Upper lobe of left lung (tissue), 6 donors: ENCODE measurements at regions not wholly inside any gene's neighbourhood (a gene's known extent, or its start where the extent isn't known, plus 50 kb on each side); places are given as distances from the start of the nearest gene placed in this dataset.

Source experiments
- ATAC-seq, 2 donors: fragments of 200-7000 bp; cut with Tn5 transposase; one replicate each; pipeline ENCODE4 v1.9.1; 2022; ENCODE audit warnings: mild to moderate bottlenecking in 2 of 2, moderate library complexity in 2 of 2; ENCODE audit not compliant: low FRiP score in 2 of 2
- DNase-seq, 2 donors: peaks; one replicate each; pipeline ENCODE4 v3.0.0-alpha.2; 2019 to 2020
- H3K27ac ChIP-seq, 4 donors: fragments of 200-600 bp; sonication (generic); one replicate each; pipeline ENCODE4 v1.5.1; 2016 to 2019
- H3K27me3 ChIP-seq, 4 donors: fragments of 200-600 bp; sonication (generic); one replicate each; pipeline ENCODE4 v1.5.1; 2017 to 2019
- H3K36me3 ChIP-seq, 4 donors: fragments of 200-600 bp; sonication (generic); one replicate each; pipeline ENCODE4 v1.5.1; 2016 to 2019
- H3K4me1 ChIP-seq, 4 donors: fragments of 200-600 bp; sonication (generic); one replicate each; pipeline ENCODE4 v1.5.1; 2018 to 2019
- H3K4me3 ChIP-seq, 4 donors: fragments of 200-600 bp; sonication (generic); one replicate each; pipeline ENCODE4 v1.5.1; 2017 to 2019; ENCODE audit warnings: mild to moderate bottlenecking in 2 of 4, moderate library complexity in 1 of 4
- H3K9me3 ChIP-seq, 4 donors: fragments of 200-600 bp; sonication (generic); one replicate each; pipeline ENCODE4 v1.5.1; 2018 to 2019
- EP300 ChIP-seq, 4 donors: sonication (generic); formaldehyde crosslinking; IDR thresholded peaks; one replicate each; pipeline ENCODE4 v1.5.1; 2017; ENCODE audit warnings: antibody characterized with exemption in 4 of 4, control low read depth in 2 of 4
- POLR2A ChIP-seq, 4 donors: fragments of 450-650 bp; IDR thresholded peaks; one replicate each; pipeline ENCODE4 v1.5.1; 2016 to 2017; ENCODE audit warnings: antibody characterized with exemption in 4 of 4, mild to moderate bottlenecking in 2 of 4
- POLR2AphosphoS5 ChIP-seq, 2 donors: sonication (generic); formaldehyde crosslinking; IDR thresholded peaks; one replicate each; pipeline ENCODE4 v1.5.1; 2017; ENCODE audit warnings: antibody characterized with exemption in 2 of 2
- WGBS, 2 donors: methylation state at CpG; one replicate each; pipeline ENCODE4 v1.1.5; 2017 to 2018; 5-methylcytosine and 5-hydroxymethylcytosine counted together
- TF ChIP-seq, protein P1 (sequence below), 6 experiments: fragments of 450-650 bp in 4 of 6; fragments of 200-600 bp in 2 of 6; sonication (generic) in 2 of 6; IDR thresholded peaks; one replicate each; pipeline ENCODE4 v1.5.1; 2016 to 2019; ENCODE audit warnings: antibody characterized with exemption in 6 of 6
- donor health status: DM: no; HTN: no; CAD: no; lungs with moderate emphysema.
- donor health status: DM: no; HTN: yes; CAD: no; lungs with severe emphysema.

- DNase-seq, result no peak
- H3K36me3 ChIP-seq, result no peaks in the 10 kb centered on the region
- no peak for ATAC-seq
- H3K27ac ChIP-seq, result no peak overlapping the region
- no peaks in the 10 kb centered on the region for H3K9me3 ChIP-seq
- no peaks in the 10 kb centered on the region for H3K27me3 ChIP-seq
- no peak overlapping the region for H3K4me3 ChIP-seq
- TF ChIP-seq POLR2A (IDR thresholded peaks at IDR 0.05) (no peak), POLR2AphosphoS5 (IDR thresholded peaks at IDR 0.05) (no peak), EP300 (IDR thresholded peaks at IDR 0.05) (no peak)
- TF ChIP-seq, protein P1, sequence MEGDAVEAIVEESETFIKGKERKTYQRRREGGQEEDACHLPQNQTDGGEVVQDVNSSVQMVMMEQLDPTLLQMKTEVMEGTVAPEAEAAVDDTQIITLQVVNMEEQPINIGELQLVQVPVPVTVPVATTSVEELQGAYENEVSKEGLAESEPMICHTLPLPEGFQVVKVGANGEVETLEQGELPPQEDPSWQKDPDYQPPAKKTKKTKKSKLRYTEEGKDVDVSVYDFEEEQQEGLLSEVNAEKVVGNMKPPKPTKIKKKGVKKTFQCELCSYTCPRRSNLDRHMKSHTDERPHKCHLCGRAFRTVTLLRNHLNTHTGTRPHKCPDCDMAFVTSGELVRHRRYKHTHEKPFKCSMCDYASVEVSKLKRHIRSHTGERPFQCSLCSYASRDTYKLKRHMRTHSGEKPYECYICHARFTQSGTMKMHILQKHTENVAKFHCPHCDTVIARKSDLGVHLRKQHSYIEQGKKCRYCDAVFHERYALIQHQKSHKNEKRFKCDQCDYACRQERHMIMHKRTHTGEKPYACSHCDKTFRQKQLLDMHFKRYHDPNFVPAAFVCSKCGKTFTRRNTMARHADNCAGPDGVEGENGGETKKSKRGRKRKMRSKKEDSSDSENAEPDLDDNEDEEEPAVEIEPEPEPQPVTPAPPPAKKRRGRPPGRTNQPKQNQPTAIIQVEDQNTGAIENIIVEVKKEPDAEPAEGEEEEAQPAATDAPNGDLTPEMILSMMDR (IDR thresholded peaks at IDR 0.05), result no peak
- peaks cover 0 to 4% (median 2%) of the 10 kb centered on the region in 4 donors for H3K4me1 ChIP-seq
- WGBS, 2 donors, result 77 to 78% methylated on average over 10 of the region's 10 CpGs
Measured at GRCh38 chr10:33878238-33878786, 543.8 kb upstream of the NRP1 start.

- H3K27ac ChIP-seq, result no peak overlapping the region
- H3K9me3 ChIP-seq, result no peaks in the 10 kb centered on the region
- 71 to 76% methylated on average over 9 of the region's 9 CpGs for WGBS, 2 donors
- DNase-seq (no peak), ATAC-seq (peak in 1 of 2 donors; percentile 62)
- no peaks in the 10 kb centered on the region for H3K27me3 ChIP-seq
- TF ChIP-seq EP300 (IDR thresholded peaks at IDR 0.05) (no peak), POLR2A (IDR thresholded peaks at IDR 0.05) (no peak)
- TF ChIP-seq, protein P1 (IDR thresholded peaks at IDR 0.05), result no peak
- H3K4me3 ChIP-seq, result no peak overlapping the region
- H3K36me3 ChIP-seq, result no peaks in the 10 kb centered on the region
- H3K4me1 ChIP-seq, result peaks cover 0 to 4% (median 2%) of the 10 kb centered on the region in 4 donors
Measured at GRCh38 chr10:33876584-33877400, 542.3 kb upstream of the NRP1 start.

DNA sequence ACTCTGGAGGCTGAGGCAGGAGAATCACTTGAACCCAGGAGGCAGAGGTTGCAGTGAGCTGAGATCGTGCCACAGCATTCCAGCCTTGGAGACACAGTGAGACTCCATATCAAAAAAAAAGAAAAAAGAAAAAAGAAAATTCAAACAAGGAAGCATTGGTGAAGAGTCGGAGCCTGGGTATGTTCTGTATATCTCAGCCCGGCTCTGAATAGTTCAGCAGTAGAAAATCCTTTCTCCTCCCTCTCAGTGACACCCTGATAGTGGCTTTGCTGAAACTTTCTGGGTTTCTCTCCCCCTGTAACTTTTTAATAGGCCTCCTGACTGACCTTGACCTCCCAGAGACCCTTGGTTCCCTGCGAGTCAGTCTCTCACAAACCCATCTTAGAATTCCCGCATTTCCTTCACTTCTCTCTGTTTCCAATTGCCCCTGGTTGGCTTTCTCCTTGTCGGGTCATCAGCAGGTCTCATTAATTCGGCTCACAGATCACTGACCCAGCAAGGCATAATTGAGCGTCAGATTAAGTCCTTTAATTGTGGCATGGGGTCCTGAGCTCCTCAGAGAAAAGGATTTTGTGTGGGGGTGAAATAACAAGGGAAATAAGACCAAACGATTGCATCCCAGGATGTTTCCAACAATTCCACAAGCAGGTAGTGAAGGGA lies 541.6 kb upstream of the NRP1 start:
- H3K4me3 ChIP-seq, result no peak overlapping the region
- H3K27ac ChIP-seq, result peak overlapping the region in 1 of 4 donors; percentile 40
- H3K27me3 ChIP-seq, result no peaks in the 10 kb centered on the region
- no peaks in the 10 kb centered on the region for H3K9me3 ChIP-seq
- no peak for DNase-seq
- ATAC-seq, result no peak
- peaks cover 0 to 4% (median 2%) of the 10 kb centered on the region in 4 donors for H3K4me1 ChIP-seq
- H3K36me3 ChIP-seq, result no peaks in the 10 kb centered on the region
- 90 to 91% methylated on average over 9 of the region's 9 CpGs for WGBS, 2 donors
- TF ChIP-seq EP300 (IDR thresholded peaks at IDR 0.05) (no peak), POLR2A (IDR thresholded peaks at IDR 0.05) (no peak), POLR2AphosphoS5 (IDR thresholded peaks at IDR 0.05) (no peak)
- TF ChIP-seq, protein P1 (IDR thresholded peaks at IDR 0.05), result no peak

GRCh38 chr10:33871061-33871956 lies 536.8 kb upstream of the NRP1 start:
- 90 to 92% methylated on average over 5 of the region's 5 CpGs for WGBS, 2 donors
- H3K36me3 ChIP-seq, result no peaks in the 10 kb centered on the region
- TF ChIP-seq, protein P1 (IDR thresholded peaks at IDR 0.05), result no peak
- TF ChIP-seq EP300 (IDR thresholded peaks at IDR 0.05), result no peak
- no peak for TF ChIP-seq POLR2AphosphoS5 (IDR thresholded peaks at IDR 0.05)
- no peak for TF ChIP-seq POLR2A (IDR thresholded peaks at IDR 0.05)
- ATAC-seq, result no peak
- H3K4me1 ChIP-seq, result peaks cover 0 to 3% (median 0%) of the 10 kb centered on the region in 4 donors
- H3K27ac ChIP-seq, result no peak overlapping the region
- no peaks in the 10 kb centered on the region for H3K9me3 ChIP-seq
- H3K27me3 ChIP-seq, result no peaks in the 10 kb centered on the region
- no peak overlapping the region for H3K4me3 ChIP-seq
- no peak for DNase-seq
